ENCODE measurements at regions not wholly inside any gene's neighbourhood (a gene's known extent, or its start where the extent isn't known, plus 50 kb on each side); places are given as distances from the start of the nearest gene placed in this dataset.
"Not testable (repeated sequence)": the region's sequence is repeated elsewhere in the genome, so short reads cannot be mapped to it uniquely, and the experiment has no call there.

- DNase-seq (ENCODE audit: low read depth, low spot score), result no peak
Measured at GRCh38 chr9:129561594-129562281, 59.2 kb downstream of the C9orf50 start.

GRCh38 chr9:129560881-129561306, 60.0 kb downstream of the C9orf50 start:
- DNase-seq (ENCODE audit: low read depth, low spot score), result no peak
- no peak overlapping the region for H3K4me3 ChIP-seq (ENCODE audit: low read length)

More at GRCh38 chr9:129561594-129562281, 59.2 kb downstream of the C9orf50 start:
- no peak overlapping the region for H3K4me3 ChIP-seq (ENCODE audit: low read length)

DNA sequence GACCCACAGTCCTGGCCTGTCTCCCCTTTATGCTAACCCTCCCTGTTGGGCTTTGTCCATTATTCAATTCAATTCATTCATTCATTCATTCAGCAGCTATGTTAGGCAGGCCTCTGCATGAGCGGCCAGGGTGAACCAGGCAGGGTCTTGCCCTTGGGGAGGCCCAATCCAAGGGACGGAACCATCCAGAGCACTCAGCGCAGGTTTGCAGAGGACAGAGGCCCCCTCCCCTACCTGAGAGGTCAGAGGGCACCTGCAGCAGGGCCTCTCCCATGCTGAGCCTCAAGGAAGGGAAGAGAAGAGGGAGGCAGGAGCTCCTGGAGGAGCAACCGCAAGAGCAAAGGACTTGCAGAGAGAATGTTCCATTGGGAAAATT, 61.4 kb downstream of the C9orf50 start:
- DNase-seq (ENCODE audit: low read depth, low spot score), result no peak
- no peak overlapping the region for H3K4me3 ChIP-seq (ENCODE audit: low read length)

- H3K4me3 ChIP-seq (ENCODE audit: low read length), result no peak overlapping the region
- DNase-seq (ENCODE audit: low read depth, low spot score), result no peak
Measured at GRCh38 chr9:129558551-129559505, 62.1 kb downstream of the C9orf50 start.

- DNase-seq (ENCODE audit: low read depth, low spot score), result no peak
- no peak overlapping the region for H3K4me3 ChIP-seq (ENCODE audit: low read length)
Measured at GRCh38 chr9:129558063-129558550, 62.8 kb downstream of the C9orf50 start.

DNA sequence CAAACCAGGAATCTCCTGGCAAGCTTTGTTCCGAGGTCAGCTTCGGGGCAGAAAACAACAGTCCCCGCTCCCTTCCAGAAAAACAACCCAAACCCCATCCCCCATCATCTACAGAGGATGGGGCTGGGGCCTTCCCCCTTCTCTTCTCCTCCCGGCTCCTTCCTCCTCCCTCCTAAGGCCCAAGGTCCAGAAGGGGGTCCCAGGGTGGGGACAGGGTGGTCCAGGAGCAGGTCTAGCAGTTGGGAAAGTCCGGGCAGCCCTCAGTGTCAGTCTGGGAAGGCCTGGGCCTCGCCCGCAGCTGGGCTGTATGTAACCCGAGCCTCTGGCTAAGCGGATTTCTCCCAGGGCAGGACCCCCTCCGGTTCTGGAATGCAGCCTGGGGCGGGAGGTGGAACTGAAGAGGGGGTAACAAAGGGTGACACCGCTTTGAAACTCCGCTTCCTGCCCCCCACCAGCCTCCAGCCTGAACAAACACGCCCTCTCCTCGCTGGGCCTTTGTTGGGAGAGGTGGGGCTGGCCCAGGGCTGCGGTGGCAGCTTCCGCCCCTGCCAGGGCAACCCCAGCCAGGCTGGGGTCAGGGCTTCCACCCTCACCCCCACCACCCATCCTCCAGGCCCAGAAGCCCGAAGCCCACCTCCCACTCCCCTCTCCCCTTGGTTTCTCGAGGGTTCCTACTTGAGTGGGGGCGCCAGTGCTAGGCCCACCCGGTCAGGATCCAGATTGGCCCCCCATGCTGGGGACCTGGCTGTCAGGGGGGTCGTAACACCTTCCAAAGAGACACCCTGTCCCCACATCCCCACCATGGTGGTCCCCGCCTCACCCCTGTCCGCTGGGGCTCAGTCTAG, 63.5 kb downstream of the C9orf50 start:
- no peak for DNase-seq (ENCODE audit: low read depth, low spot score)
- no peak overlapping the region for H3K4me3 ChIP-seq (ENCODE audit: low read length)

- no peak for DNase-seq (ENCODE audit: low read depth, low spot score)
- H3K4me3 ChIP-seq (ENCODE audit: low read length), result no peak overlapping the region
Measured at GRCh38 chr9:129556491-129557191, 64.3 kb downstream of the C9orf50 start.

DNA sequence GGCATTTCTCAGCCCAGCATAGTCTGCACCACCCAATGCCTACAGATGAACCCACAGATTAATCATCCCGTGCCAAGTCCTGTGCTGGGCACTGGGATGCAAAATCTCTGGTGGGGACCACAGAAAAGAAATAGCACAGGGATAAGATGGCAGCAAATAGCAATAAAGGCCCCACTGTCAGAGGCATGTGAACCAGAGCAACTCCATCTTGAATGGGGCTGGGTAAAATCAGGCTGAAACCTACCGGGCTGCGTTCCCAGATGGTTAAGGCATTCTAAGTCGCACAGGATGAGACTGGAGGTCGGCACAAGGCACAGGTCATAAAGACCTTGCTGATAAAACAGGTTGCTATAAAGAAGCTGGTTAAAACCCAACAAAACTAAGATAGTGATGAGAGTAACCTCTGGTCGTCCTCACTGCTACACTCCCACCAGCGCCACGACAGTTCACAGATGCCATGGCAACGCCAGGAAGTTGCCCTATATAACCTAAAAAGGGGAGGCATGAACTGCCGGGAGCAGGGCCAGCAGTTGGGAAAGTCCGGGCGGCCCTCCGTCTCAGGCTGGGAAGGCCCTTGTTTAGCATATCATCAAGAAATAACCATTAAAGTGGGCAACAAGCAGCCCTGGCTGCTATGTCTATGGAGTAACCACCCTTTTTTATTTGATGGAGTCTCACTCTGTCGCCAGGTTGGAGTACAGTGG, 65.2 kb downstream of the C9orf50 start:
- no peak overlapping the region for H3K4me3 ChIP-seq (ENCODE audit: low read length)
- no peak for DNase-seq (ENCODE audit: low read depth, low spot score)

GRCh38 chr9:129554649-129555048, 66.3 kb downstream of the C9orf50 start:
- no peak for DNase-seq (ENCODE audit: low read depth, low spot score)
- H3K4me3 ChIP-seq (ENCODE audit: low read length), result no peak overlapping the region

DNA sequence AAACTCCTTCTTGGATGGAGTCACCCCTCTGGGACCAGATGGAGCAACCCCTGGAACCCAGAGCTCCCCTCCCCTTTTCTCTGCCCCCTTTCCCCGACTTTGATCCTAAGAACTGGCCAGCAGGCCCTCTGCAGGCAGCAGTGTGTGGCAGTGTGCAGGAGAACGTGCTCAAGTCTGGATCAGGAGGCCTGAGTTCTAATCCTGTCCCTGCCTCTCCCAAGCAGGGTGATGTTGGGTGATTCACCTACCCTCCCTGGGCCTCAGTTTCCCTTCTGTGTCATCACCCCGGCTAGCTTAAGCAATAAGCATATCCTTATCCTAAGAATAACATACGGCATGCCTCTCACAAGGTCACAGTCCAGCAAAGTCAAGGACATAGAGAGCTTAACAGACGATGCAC, 67.6 kb downstream of the C9orf50 start:
- no peak for DNase-seq (ENCODE audit: low read depth, low spot score)
- H3K4me3 ChIP-seq (ENCODE audit: low read length), result no peak overlapping the region

- H3K4me3 ChIP-seq (ENCODE audit: low read length), result no peak overlapping the region
Measured at GRCh38 chr9:129552064-129552463, 68.8 kb downstream of the C9orf50 start.

DNA sequence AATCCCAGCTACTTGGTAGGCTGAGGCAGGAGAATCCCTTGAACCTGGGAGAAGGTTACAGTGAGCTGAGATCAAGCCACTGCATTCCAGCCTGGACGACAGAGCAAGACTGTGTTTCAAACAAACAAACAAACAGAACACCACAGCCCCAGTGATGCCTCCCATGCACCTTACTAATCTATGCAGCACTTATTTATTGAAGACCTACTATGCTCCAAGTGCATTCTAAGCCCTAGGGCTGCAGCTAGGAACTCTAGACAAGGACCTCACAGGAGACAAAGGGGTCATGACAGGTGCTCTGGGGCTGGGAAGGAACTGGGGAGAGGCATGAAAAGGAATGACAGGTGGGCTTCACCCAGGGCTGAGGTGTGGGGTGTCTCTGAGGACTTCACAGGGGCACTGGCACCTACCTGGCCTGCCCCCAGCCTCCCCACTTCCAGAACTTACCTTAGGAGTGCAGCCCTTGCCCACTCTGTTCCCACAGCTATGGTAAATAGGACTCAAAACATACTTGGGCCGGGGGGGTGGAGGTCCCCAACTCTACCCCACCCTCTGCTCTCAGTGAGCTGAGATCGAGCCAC, 69.4 kb downstream of the C9orf50 start:
- DNase-seq (ENCODE audit: low read depth, low spot score), result no peak
- H3K4me3 ChIP-seq (ENCODE audit: low read length), result no peak overlapping the region

More at GRCh38 chr9:129552064-129552463, 68.8 kb downstream of the C9orf50 start:
- DNase-seq (ENCODE audit: low read depth, low spot score), result no peak

DNA sequence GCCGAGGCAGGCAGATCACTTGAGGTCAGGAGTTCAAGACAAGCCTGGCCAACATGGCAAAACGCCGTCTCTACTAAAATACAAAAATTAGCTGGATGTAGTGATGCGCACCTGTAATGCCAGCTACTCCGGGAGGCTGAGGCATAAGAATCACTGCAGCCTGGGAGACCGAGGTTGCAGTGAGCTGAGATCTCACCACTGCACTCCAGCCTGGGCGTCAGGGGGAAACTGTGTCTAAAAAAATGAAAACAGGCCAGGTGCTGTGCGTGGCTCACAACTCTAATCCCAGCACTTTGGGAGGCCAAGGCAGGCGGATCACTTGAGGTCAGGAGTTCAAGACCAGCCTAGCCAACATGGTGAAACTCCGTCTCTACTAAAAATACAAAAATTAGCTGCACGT, 69.9 kb downstream of the C9orf50 start:
- H3K4me3 ChIP-seq (ENCODE audit: low read length); DNase-seq (ENCODE audit: low read depth, low spot score): not testable (repeated sequence)

GRCh38 chr9:129550199-129550839, 70.6 kb downstream of the C9orf50 start:
- H3K4me3 ChIP-seq (ENCODE audit: low read length), result no peak overlapping the region
- no peak for DNase-seq (ENCODE audit: low read depth, low spot score)

DNA sequence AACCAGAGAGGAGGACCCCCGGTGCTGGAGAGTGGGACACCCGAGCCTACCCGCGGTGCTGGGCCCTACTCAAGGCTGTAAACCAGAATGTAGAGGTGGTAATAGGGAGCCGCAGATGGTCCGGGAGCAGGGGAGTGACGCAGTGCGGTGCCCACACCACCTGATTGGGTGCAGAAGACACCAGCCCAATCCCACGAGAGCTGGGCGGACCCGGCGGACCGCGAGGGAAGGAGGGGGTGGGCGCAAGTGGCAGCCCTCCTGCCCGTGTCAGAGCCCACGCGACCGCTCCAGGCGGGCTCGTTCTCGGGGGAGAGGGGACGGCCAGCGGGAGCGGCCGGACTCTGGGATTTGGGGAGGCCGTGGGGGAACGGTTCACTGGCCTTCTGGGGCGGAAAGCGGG, 71.2 kb downstream of the C9orf50 start:
- no peak for DNase-seq (ENCODE audit: low read depth, low spot score)
- no peak overlapping the region for H3K4me3 ChIP-seq (ENCODE audit: low read length)

DNA sequence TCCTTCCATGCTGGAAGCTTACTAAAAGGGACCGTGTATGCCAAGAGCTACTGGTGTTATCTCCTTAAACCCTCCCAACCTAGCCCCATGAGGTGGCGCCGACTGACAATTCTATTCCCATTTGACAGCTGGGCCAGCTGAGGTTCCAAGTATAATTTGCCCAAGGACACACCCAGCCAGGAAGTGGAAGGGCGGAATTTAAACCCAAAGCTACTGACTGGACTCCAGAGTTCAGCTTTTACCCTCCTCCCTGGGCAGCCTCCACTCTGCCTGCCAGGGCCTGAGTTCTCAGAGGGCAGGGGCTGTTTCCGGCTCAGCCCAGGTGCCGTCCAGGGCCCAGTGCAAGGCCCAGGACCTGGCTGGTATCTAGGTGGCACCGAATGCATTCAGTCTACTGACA, 71.8 kb downstream of the C9orf50 start:
- no peak for DNase-seq (ENCODE audit: low read depth, low spot score)
- H3K4me3 ChIP-seq (ENCODE audit: low read length), result no peak overlapping the region

- no peak for DNase-seq (ENCODE audit: low read depth, low spot score)
- no peak overlapping the region for H3K4me3 ChIP-seq (ENCODE audit: low read length)
Measured at GRCh38 chr9:129548571-129549135, 72.2 kb downstream of the C9orf50 start.

Measured in Jurkat, Clone E6-1 (cell line).